22Rv1 (cell line): ENCODE measurements at regions not wholly inside any gene's neighbourhood (a gene's known extent, or its start where the extent isn't known, plus 50 kb on each side); places are given as distances from the start of the nearest gene placed in this dataset.

Experiments used
- ZFX ChIP-seq: fragments of 450-650 bp; IDR thresholded peaks from 2 replicates; pipeline ENCODE4 v1.6.1; 2017; ENCODE audit warnings: antibody characterized with exemption, borderline replicate concordance
- TF ChIP-seq, protein P1 (sequence below): fragments of 450-650 bp; IDR thresholded peaks from 2 replicates; pipeline ENCODE4 v1.5.1; 2017; ENCODE audit warnings: mild to moderate bottlenecking

- TF ChIP-seq, protein P1, sequence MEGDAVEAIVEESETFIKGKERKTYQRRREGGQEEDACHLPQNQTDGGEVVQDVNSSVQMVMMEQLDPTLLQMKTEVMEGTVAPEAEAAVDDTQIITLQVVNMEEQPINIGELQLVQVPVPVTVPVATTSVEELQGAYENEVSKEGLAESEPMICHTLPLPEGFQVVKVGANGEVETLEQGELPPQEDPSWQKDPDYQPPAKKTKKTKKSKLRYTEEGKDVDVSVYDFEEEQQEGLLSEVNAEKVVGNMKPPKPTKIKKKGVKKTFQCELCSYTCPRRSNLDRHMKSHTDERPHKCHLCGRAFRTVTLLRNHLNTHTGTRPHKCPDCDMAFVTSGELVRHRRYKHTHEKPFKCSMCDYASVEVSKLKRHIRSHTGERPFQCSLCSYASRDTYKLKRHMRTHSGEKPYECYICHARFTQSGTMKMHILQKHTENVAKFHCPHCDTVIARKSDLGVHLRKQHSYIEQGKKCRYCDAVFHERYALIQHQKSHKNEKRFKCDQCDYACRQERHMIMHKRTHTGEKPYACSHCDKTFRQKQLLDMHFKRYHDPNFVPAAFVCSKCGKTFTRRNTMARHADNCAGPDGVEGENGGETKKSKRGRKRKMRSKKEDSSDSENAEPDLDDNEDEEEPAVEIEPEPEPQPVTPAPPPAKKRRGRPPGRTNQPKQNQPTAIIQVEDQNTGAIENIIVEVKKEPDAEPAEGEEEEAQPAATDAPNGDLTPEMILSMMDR, result no peak
- TF ChIP-seq ZFX, result no peak
These were observed 130.2 kb upstream of the C1QTNF9B start for GRCh38 chr13:24027494-24027893.
